NB4 (cell line): ENCODE measurements at regions not wholly inside any gene's neighbourhood (a gene's known extent, or its start where the extent isn't known, plus 50 kb on each side); places are given as distances from the start of the nearest gene placed in this dataset.

ENCODE experiments used
- POLR2A ChIP-seq: IDR thresholded peaks from 2 replicates; pipeline ENCODE4 v1.6.1; 2011; ENCODE audit warnings: mild to moderate bottlenecking; ENCODE audit not compliant: insufficient read length; ENCODE audit errors: extremely low read depth
- TF ChIP-seq, protein P1 (sequence below): IDR thresholded peaks from one replicate; pipeline ENCODE4 v1.5.1; 2012; ENCODE audit warnings: low read depth, low read length

DNA sequence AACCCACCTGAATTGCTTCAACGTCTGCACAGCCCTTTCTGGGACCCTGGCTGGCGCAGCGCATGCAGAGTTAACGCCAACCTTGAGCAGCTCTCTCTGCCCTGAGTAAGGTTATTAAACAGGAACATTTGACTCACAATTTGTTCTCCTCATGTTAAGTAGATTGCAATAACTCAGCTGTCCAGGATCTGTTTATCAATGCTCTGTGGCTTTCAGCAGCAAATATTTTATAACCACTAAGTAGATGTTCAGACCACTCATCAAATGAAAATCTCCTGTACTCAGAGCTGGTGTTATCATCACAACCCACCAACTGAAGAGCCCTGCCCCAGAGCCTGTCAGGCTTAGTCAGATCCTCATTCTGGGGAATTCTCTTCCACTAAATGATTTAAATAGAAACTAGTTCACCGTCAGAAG is 403.0 kb downstream of the ZNF608 start:
- TF ChIP-seq POLR2A, result no peak
- TF ChIP-seq, protein P1, sequence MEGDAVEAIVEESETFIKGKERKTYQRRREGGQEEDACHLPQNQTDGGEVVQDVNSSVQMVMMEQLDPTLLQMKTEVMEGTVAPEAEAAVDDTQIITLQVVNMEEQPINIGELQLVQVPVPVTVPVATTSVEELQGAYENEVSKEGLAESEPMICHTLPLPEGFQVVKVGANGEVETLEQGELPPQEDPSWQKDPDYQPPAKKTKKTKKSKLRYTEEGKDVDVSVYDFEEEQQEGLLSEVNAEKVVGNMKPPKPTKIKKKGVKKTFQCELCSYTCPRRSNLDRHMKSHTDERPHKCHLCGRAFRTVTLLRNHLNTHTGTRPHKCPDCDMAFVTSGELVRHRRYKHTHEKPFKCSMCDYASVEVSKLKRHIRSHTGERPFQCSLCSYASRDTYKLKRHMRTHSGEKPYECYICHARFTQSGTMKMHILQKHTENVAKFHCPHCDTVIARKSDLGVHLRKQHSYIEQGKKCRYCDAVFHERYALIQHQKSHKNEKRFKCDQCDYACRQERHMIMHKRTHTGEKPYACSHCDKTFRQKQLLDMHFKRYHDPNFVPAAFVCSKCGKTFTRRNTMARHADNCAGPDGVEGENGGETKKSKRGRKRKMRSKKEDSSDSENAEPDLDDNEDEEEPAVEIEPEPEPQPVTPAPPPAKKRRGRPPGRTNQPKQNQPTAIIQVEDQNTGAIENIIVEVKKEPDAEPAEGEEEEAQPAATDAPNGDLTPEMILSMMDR, result no peak
